PC-3 (cell line): ENCODE measurements at regions not wholly inside any gene's neighbourhood (a gene's known extent, or its start where the extent isn't known, plus 50 kb on each side); places are given as distances from the start of the nearest gene placed in this dataset.

Experiments used
- CTCF ChIP-seq: fragments of 300-600 bp; sonication (generic); conservative IDR thresholded peaks from 2 replicates; pipeline ENCODE4 v1.5.1; 2017; ENCODE audit warnings: antibody characterized with exemption, low read depth, mild to moderate bottlenecking, low read length
- EZH2phosphoT487 ChIP-seq: fragments of 300-600 bp; sonication (generic); IDR thresholded peaks from 2 replicates; pipeline ENCODE4 v1.6.1; 2018; ENCODE audit warnings: mild to moderate bottlenecking, antibody characterized with exemption, low read length, borderline replicate concordance

- TF ChIP-seq CTCF (no peak), EZH2phosphoT487 (no peak)
These were observed 65.5 kb downstream of the HAND2 start for GRCh38 chr4:173464481-173464880.
